SK-N-SH treated with all-trans-retinoic acid at 6 μM for 48 hours (cell line): ENCODE measurements at regions not wholly inside any gene's neighbourhood (a gene's known extent, or its start where the extent isn't known, plus 50 kb on each side); places are given as distances from the start of the nearest gene placed in this dataset.

Source experiments
- ATAC-seq: fragments of 200-7000 bp; cut with Tn5 transposase; 3 replicates; pipeline ENCODE4 v1.9.1; 2020; ENCODE audit warnings: mild to moderate bottlenecking, moderate library complexity
- ARNTL ChIP-seq: fragments of 450-650 bp; formaldehyde crosslinking; IDR thresholded peaks from 2 replicates; pipeline ENCODE4 v1.5.0; 2020; ENCODE audit warnings: low read depth, mild to moderate bottlenecking, moderate library complexity, borderline replicate concordance
- BACH2 ChIP-seq: fragments of 250-450 bp; sonication (Bioruptor Pico); IDR thresholded peaks from 2 replicates; pipeline ENCODE4 v1.9.0; 2021; ENCODE audit warnings: mild to moderate bottlenecking, borderline replicate concordance
- CSDC2 ChIP-seq: fragments of 250-450 bp; sonication (Bioruptor Pico); IDR thresholded peaks from 2 replicates; pipeline ENCODE4 v1.5.0; 2020; ENCODE audit warnings: mild to moderate bottlenecking, moderate library complexity
- ESRRG ChIP-seq: fragments of 250-450 bp; sonication (Bioruptor Pico); IDR thresholded peaks from 2 replicates; pipeline ENCODE4 v1.6.1; 2021; ENCODE audit warnings: mild to moderate bottlenecking
- GLIS3 ChIP-seq: fragments of 250-450 bp; sonication (Bioruptor Pico); IDR thresholded peaks from 2 replicates; pipeline ENCODE4 v1.5.0; 2020; ENCODE audit warnings: mild to moderate bottlenecking, moderate library complexity
- ISL1 ChIP-seq: fragments of 250-450 bp; sonication (Bioruptor Pico); IDR thresholded peaks from 2 replicates; pipeline ENCODE4 v2.1.2; 2022; ENCODE audit warnings: mild to moderate bottlenecking, moderate library complexity
- RARB ChIP-seq: fragments of 250-450 bp; sonication (Bioruptor Pico); IDR thresholded peaks from 2 replicates; pipeline ENCODE4 v1.8.0; 2021; ENCODE audit warnings: mild to moderate bottlenecking, moderate library complexity
- SNAI2 ChIP-seq: fragments of 250-450 bp; sonication (Bioruptor Pico); IDR thresholded peaks from 2 replicates; pipeline ENCODE4 v1.5.0; 2020; ENCODE audit warnings: mild to moderate bottlenecking, moderate library complexity
- TCF4 ChIP-seq: fragments of 250-450 bp; sonication (Bioruptor Pico); IDR thresholded peaks from 2 replicates; pipeline ENCODE4 v1.8.0; 2021; ENCODE audit warnings: mild to moderate bottlenecking, moderate library complexity, borderline replicate concordance
- TOX ChIP-seq: fragments of 250-450 bp; sonication (Bioruptor Pico); IDR thresholded peaks from 2 replicates; pipeline ENCODE4 v1.8.0; 2021; ENCODE audit warnings: mild to moderate bottlenecking, moderate library complexity, borderline replicate concordance
- ZC3H10 ChIP-seq: fragments of 250-450 bp; sonication (Bioruptor Pico); IDR thresholded peaks from 2 replicates; pipeline ENCODE4 v1.5.1; 2021; ENCODE audit warnings: mild to moderate bottlenecking, moderate library complexity
- ZFP30 ChIP-seq: fragments of 450-650 bp; formaldehyde crosslinking; IDR thresholded peaks from 2 replicates; pipeline ENCODE4 v1.5.0; 2022; ENCODE audit warnings: mild to moderate bottlenecking, moderate library complexity
- ZNF565 ChIP-seq: fragments of 450-650 bp; formaldehyde crosslinking; conservative IDR thresholded peaks from 2 replicates; pipeline ENCODE4 v1.5.0; 2020; ENCODE audit warnings: low read depth, mild to moderate bottlenecking, moderate library complexity
- TF ChIP-seq, protein P1 (sequence below): fragments of 250-450 bp; sonication (Bioruptor Pico); IDR thresholded peaks from 2 replicates; pipeline ENCODE4 v1.5.1; 2021; ENCODE audit warnings: mild to moderate bottlenecking, moderate library complexity
- TF ChIP-seq, protein P2 (sequence below): fragments of 250-450 bp; sonication (Bioruptor Pico); IDR thresholded peaks from 2 replicates; pipeline ENCODE4 v1.8.0; 2021; ENCODE audit warnings: low read depth, mild to moderate bottlenecking, moderate library complexity, borderline replicate concordance
- TF ChIP-seq, protein P3 (sequence below): fragments of 250-450 bp; sonication (Bioruptor Pico); IDR thresholded peaks from 2 replicates; pipeline ENCODE4 v1.8.0; 2020; ENCODE audit warnings: mild to moderate bottlenecking, moderate library complexity, borderline replicate concordance
- TF ChIP-seq, protein P4 (sequence below): fragments of 250-450 bp; sonication (Bioruptor Pico); IDR thresholded peaks from 2 replicates; pipeline ENCODE4 v1.5.0; 2020; ENCODE audit warnings: mild to moderate bottlenecking, moderate library complexity

DNA sequence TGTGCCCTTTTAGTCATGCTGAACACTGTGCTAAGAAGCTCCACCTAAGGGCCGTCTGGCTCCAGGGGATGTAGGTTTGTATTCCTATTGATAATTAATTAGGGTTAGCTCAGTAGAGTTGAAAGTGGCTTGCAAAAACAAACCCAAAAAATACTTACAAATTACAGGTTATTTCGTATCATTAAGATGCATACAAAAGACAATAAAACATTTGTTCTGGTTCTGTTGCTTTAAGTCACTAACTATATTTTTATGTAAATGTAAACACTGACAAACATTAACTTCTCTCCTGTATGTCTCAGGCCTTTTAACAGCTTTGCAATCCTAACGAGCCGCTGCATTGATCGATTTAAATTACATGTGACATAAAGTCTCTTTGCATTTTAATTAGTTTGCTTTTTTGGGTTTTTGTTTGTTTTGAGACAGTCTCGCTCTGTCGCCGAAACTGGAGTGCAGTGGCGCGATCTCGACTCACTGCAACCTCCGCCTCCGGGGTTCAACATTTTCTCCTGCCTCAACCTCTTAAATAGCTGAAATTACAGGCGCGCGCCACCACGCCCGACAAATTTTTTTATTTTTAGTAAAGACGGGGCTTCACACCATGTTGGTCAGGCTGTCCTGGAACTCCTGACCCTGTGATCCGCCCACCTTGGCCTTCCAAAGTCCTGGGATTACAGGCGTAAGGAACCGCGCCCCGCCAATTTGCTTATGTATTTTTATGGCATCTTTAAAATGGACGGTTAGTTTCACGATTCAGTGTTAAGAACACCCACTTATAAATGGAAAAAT is 110.9 kb downstream of the HFE start:
- peak; percentile 3 for ATAC-seq
- 0 out of 2 replicates have a peak, but pooled peaks have one; percentile 42 for TF ChIP-seq ESRRG (CRISPR knock-in tag)
- TF ChIP-seq TOX (CRISPR knock-in tag): no peak
- TF ChIP-seq, protein P1, sequence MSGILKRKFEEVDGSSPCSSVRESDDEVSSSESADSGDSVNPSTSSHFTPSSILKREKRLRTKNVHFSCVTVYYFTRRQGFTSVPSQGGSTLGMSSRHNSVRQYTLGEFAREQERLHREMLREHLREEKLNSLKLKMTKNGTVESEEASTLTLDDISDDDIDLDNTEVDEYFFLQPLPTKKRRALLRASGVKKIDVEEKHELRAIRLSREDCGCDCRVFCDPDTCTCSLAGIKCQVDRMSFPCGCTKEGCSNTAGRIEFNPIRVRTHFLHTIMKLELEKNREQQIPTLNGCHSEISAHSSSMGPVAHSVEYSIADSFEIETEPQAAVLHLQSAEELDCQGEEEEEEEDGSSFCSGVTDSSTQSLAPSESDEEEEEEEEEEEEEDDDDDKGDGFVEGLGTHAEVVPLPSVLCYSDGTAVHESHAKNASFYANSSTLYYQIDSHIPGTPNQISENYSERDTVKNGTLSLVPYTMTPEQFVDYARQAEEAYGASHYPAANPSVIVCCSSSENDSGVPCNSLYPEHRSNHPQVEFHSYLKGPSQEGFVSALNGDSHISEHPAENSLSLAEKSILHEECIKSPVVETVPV (CRISPR knock-in tag): 0 out of 2 replicates have a peak, but pooled peaks have one; percentile 18

DNA sequence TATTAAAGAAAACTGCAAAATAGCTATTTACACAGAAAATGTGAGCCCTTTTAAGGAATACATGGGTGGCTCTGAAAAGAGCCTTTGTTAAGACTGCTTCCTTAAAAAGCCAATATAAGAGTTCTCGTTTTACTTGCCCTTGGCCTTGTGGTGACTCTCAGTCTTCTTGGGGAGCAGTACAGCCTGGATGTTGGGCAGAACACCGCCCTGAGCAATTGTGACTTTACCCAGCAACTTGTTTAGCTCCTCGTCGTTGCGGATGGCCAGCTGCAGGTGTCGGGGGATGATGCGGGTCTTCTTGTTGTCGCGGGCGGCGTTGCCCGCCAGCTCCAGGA is 111.5 kb downstream of the HFE start:
- ATAC-seq: peak; percentile 8
- no peak for TF ChIP-seq ZC3H10 (CRISPR knock-in tag)
- TF ChIP-seq, protein P2, sequence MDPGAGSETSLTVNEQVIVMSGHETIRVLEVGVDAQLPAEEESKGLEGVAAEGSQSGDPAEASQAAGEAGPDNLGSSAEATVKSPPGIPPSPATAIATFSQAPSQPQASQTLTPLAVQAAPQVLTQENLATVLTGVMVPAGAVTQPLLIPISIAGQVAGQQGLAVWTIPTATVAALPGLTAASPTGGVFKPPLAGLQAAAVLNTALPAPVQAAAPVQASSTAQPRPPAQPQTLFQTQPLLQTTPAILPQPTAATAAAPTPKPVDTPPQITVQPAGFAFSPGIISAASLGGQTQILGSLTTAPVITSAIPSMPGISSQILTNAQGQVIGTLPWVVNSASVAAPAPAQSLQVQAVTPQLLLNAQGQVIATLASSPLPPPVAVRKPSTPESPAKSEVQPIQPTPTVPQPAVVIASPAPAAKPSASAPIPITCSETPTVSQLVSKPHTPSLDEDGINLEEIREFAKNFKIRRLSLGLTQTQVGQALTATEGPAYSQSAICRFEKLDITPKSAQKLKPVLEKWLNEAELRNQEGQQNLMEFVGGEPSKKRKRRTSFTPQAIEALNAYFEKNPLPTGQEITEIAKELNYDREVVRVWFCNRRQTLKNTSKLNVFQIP (CRISPR knock-in tag): no peak
- TF ChIP-seq, protein P1 (CRISPR knock-in tag): no peak
- TF ChIP-seq, protein P3, sequence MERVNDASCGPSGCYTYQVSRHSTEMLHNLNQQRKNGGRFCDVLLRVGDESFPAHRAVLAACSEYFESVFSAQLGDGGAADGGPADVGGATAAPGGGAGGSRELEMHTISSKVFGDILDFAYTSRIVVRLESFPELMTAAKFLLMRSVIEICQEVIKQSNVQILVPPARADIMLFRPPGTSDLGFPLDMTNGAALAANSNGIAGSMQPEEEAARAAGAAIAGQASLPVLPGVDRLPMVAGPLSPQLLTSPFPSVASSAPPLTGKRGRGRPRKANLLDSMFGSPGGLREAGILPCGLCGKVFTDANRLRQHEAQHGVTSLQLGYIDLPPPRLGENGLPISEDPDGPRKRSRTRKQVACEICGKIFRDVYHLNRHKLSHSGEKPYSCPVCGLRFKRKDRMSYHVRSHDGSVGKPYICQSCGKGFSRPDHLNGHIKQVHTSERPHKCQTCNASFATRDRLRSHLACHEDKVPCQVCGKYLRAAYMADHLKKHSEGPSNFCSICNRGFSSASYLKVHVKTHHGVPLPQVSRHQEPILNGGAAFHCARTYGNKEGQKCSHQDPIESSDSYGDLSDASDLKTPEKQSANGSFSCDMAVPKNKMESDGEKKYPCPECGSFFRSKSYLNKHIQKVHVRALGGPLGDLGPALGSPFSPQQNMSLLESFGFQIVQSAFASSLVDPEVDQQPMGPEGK (CRISPR knock-in tag): no peak
- no peak for TF ChIP-seq BACH2 (CRISPR knock-in tag)
- no peak for TF ChIP-seq ISL1 (CRISPR knock-in tag)
- no peak for TF ChIP-seq CSDC2 (CRISPR knock-in tag)
- TF ChIP-seq ZNF565: no peak
- TF ChIP-seq ZFP30 (CRISPR knock-in tag): no peak
- TF ChIP-seq GLIS3 (CRISPR knock-in tag): no peak
- no peak for TF ChIP-seq SNAI2 (CRISPR knock-in tag)
- no peak for TF ChIP-seq RARB (CRISPR knock-in tag)
- no peak for TF ChIP-seq ESRRG (CRISPR knock-in tag)
- no peak for TF ChIP-seq TCF4 (CRISPR knock-in tag)
- no peak for TF ChIP-seq ARNTL (CRISPR knock-in tag)
- no peak for TF ChIP-seq TOX (CRISPR knock-in tag)

DNA sequence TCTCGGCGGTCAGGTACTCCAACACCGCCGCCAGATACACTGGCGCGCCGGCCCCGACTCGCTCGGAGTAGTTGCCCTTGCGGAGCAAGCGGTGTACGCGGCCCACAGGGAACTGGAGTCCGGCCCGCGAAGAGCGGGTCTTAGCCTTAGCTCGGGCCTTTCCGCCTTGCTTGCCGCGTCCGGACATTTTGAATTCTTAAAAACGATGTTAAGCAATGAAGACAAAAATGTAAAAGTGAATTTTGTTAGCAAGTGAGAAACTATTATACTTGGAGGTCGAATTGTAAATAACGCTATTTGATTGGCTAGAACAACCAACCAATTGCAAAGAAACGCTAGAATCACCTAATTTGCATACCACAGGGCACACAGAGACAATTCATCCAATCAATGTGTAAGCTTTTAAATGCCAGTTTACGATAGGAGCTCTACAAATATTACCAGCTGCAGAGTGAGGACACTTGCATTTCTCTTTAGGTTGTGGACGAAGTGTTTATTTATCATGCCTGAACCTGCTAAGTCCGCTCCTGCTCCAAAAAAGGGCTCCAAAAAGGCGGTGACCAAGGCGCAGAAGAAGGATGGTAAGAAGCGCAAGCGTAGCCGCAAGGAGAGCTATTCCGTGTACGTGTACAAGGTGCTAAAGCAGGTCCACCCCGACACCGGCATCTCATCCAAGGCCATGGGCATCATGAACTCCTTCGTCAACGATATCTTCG is 112.0 kb downstream of the HFE start:
- peak; percentile 70 for ATAC-seq
- 0 out of 2 replicates have a peak, but pooled peaks have one; percentile 39 for TF ChIP-seq GLIS3 (CRISPR knock-in tag)
- TF ChIP-seq ZC3H10 (CRISPR knock-in tag): no peak
- no peak for TF ChIP-seq TOX (CRISPR knock-in tag)
- TF ChIP-seq, protein P4, sequence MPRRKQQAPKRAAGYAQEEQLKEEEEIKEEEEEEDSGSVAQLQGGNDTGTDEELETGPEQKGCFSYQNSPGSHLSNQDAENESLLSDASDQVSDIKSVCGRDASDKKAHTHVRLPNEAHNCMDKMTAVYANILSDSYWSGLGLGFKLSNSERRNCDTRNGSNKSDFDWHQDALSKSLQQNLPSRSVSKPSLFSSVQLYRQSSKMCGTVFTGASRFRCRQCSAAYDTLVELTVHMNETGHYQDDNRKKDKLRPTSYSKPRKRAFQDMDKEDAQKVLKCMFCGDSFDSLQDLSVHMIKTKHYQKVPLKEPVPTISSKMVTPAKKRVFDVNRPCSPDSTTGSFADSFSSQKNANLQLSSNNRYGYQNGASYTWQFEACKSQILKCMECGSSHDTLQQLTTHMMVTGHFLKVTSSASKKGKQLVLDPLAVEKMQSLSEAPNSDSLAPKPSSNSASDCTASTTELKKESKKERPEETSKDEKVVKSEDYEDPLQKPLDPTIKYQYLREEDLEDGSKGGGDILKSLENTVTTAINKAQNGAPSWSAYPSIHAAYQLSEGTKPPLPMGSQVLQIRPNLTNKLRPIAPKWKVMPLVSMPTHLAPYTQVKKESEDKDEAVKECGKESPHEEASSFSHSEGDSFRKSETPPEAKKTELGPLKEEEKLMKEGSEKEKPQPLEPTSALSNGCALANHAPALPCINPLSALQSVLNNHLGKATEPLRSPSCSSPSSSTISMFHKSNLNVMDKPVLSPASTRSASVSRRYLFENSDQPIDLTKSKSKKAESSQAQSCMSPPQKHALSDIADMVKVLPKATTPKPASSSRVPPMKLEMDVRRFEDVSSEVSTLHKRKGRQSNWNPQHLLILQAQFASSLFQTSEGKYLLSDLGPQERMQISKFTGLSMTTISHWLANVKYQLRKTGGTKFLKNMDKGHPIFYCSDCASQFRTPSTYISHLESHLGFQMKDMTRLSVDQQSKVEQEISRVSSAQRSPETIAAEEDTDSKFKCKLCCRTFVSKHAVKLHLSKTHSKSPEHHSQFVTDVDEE (CRISPR knock-in tag): no peak
